ENCODE measurements at regions not wholly inside any gene's neighbourhood (a gene's known extent, or its start where the extent isn't known, plus 50 kb on each side); places are given as distances from the start of the nearest gene placed in this dataset.
A peak's percentile ranks its signal among the peaks of the same experiment; 100 is the strongest.

DNA sequence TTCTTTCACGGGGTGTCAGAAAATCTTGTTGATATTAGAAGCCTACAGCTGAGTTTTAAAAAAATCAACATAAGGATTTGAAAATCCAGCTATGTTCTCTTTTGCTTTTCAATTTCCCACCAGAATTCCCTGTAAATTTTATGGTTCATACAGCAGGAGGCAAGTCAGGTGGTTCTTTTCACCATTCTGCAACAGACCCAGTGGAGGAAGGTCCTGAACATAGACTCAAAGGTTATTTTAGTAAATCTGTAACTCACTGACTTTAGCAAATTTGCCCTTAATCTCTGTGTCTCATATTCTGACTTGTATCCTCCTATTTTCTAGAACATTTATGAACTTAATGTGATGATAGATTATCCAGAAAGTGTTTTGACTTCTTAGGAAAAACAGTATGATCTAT lies 235.4 kb upstream of the E2F7 start:
- ATAC-seq (no peak), DNase-seq (ENCODE audit: low spot score in 2 of 2) (no peak)
- Mint-ChIP-seq H3K36me3 (no peaks in the 10 kb centered on the region), H3K9me3 (peaks cover 0 to 4% of the 10 kb centered on the region in 2 donors), H3K27ac (no peak overlapping the region)

DNA sequence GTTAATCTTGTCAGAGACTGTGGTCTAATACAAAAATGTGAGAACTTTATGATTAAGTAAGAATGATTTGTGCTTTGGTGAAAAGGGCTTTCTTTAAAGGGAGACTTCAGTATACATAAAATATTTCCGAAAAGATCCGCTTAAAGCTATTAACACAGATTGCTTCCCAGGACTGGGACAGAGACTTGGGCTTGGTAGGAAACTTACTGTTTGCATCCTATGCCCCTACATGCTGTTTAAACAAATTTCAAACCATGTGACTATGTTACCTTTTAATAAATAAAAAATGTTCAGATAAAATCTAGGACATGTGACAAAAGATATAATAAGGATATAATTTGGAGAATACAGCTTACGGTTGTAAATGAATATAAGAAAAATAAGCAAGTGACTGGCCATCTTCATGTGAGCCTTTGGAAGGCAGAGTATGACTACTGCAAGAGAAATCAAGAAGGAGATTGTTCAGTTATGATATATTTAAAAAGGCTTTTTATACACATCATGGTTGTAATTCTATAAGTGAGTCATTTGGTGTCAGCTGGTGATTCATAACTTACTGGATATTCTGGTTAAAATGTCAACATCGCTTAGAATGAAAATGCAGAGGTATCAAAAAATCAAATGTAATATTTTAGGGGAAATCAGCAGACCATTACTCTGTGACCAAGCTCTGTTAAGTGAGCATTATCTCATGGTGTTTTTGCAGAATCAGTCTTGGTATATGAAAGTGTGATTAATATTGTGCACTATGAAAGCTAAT lies 234.7 kb upstream of the E2F7 start:
- peak in 1 of 2 donors; percentile 72 for ATAC-seq
- Mint-ChIP-seq H3K9me3 (peaks cover 1 to 5% of the 10 kb centered on the region in 2 donors), H3K27ac (no peak overlapping the region), H3K36me3 (no peaks in the 10 kb centered on the region)
- DNase-seq (ENCODE audit: low spot score in 2 of 2) = no peak

DNA sequence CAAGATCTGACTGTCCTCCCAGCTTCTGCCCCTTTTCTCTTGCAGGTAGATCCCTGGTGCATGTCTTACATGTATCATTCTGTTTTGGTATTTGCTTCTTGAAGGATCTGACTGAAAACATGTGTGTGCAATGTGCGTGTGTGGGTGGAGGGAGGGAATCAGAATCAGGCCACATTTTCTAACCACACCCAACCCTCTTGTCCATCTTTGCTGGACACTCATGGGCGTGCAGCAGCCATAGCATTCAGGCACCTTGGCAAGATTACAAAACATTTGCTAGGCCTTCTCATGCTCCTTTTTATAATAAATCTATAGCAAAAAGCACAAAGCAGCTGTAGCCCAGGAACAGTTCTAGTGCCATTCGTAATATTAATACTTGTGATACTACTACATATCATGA lies 233.6 kb upstream of the E2F7 start:
- Mint-ChIP-seq H3K9me3 (peaks cover 4 to 8% of the 10 kb centered on the region in 2 donors), H3K36me3 (no peaks in the 10 kb centered on the region), H3K27ac (no peak overlapping the region)
- DNase-seq (ENCODE audit: low spot score in 2 of 2) (no peak), ATAC-seq (no peak)

DNA sequence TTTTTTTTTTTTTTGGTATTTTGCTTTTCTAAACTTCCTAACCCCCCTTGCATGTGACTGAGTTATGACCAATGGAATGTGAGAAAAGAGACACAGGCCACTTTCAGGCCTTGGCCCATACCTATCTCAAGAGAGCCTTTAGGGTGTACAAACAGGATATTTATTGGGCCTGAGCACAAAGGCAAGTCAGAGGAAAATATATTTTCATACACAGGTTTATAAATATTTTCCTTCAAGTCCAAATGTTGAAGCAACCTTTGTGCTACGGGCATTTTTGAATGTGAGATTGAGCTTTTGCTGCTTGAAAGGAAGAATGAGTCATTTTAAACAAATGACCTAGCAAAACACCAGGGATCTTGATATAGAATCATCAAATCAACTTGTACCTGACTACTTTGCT lies 228.6 kb upstream of the E2F7 start:
- Mint-ChIP-seq H3K9me3 (peaks cover 5 to 9% of the 10 kb centered on the region in 2 donors), H3K36me3 (peaks cover under 1 to 1% of the 10 kb centered on the region in 2 donors), H3K27ac (no peak overlapping the region)
- DNase-seq (ENCODE audit: low spot score in 2 of 2) (no peak), ATAC-seq (no peak)

DNA sequence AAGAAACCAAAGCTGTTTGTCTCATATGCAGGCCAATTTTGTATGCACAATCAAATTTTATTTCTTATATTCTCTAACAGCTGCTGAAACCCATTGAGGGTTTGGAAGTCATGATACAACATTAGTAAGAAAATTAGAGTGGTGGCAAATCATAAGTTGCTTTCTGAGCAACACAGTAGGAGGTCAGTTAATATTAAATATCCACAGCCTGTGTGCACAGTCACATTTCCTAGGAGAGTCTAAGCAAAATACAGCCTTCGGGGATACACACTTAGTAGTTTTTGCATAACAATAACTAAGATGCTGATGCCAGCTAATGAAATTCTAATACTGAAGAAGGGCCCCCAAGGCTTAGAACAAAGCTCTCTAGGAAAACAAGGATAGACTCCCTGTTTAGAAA lies 209.6 kb upstream of the E2F7 start:
- ATAC-seq (no peak), DNase-seq (ENCODE audit: low spot score in 2 of 2) (no peak)
- no peaks in the 10 kb centered on the region for H3K36me3 Mint-ChIP-seq
- H3K27ac Mint-ChIP-seq = no peak overlapping the region
- H3K9me3 Mint-ChIP-seq = no peaks in the 10 kb centered on the region

DNA sequence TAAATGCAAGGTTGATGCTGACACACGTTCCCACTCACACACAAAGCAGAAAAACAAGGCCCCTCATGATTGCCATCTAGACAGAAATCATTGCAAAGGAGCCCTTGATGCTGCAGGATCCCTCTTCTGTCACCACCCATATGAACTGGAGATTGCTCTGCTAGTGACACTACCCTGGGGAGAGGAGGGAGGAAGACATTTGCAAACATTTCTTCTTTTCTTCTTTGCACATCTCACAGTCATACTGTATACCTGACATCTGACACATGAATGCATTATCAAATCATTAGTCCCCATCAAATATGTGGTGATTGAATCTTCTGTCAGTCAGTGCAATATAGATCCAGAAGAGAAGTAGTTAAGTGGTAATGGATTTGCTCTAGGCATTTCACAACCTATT lies 208.5 kb upstream of the E2F7 start:
- Mint-ChIP-seq H3K9me3 (no peaks in the 10 kb centered on the region), H3K27ac (no peak overlapping the region), H3K36me3 (no peaks in the 10 kb centered on the region)
- no peak for DNase-seq (ENCODE audit: low spot score in 2 of 2)
- ATAC-seq = no peak

DNA sequence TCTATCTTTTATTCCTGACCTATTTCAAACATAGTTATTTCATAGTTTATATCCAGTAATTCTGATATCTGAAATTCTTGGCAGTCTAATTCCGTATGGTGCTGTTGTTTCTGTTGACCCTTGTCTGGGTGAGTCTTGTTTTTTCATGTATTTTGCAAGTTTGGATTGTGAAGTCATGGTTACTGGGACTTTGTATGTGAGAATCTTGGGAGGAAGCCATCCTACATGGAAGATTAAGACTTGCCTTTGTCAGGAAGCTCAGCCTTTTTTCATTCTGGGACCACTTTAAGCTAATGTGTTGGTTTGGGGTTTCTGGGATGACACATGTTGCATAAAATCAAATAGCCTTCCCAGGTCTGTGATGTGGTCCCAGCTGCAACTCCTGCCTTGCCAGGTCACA lies 191.6 kb upstream of the E2F7 start:
- no peak for DNase-seq (ENCODE audit: low spot score in 2 of 2)
- peaks cover 6 to 7% of the 10 kb centered on the region in 2 donors for H3K9me3 Mint-ChIP-seq
- no peak overlapping the region for H3K27ac Mint-ChIP-seq
- ATAC-seq = no peak
- H3K36me3 Mint-ChIP-seq = no peaks in the 10 kb centered on the region

DNA sequence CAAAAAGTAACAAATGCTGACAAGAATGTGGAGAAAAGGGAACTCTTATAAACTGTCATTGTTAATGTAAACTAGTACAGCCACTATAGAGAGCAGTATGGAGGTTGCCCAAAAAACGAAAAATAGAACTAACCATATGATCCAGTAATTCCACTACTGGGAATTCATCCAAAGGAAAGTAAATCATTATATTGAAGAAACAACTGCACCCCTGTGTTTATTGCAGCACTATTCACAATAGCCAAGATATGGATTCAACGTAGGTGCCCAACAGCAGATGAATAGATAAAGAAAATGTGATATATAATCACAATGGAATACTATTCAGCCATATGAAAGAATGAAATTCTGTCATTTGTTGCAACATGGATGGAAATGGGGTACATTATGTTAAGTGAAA lies 188.0 kb upstream of the E2F7 start:
- Mint-ChIP-seq H3K36me3 (no peaks in the 10 kb centered on the region), H3K9me3 (peaks cover 3 to 4% of the 10 kb centered on the region in 2 donors), H3K27ac (no peak overlapping the region)
- DNase-seq (ENCODE audit: low spot score in 2 of 2) = no peak
- no peak for ATAC-seq

DNA sequence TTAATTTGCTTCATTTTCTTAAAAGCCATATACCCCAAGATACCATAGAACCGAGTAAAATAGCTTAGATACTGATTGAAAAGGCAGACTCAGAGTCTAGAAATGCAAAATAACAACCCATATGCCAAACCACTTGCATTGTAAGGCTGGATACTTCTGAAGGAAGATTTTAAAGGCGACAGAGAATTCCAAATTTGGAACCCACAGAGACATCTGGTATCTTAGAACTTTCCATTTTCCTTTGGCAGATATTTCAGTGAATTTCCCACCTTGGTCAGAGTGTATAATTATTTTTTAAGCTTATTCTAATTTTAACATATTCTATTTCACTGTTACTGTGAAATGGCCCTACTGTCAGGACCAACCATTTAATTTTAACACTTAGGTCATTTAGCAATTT lies 186.4 kb upstream of the E2F7 start:
- DNase-seq (ENCODE audit: low spot score in 2 of 2) = no peak
- Mint-ChIP-seq H3K9me3 (peaks cover 3 to 4% of the 10 kb centered on the region in 2 donors), H3K36me3 (no peaks in the 10 kb centered on the region), H3K27ac (no peak overlapping the region)
- ATAC-seq = no peak

DNA sequence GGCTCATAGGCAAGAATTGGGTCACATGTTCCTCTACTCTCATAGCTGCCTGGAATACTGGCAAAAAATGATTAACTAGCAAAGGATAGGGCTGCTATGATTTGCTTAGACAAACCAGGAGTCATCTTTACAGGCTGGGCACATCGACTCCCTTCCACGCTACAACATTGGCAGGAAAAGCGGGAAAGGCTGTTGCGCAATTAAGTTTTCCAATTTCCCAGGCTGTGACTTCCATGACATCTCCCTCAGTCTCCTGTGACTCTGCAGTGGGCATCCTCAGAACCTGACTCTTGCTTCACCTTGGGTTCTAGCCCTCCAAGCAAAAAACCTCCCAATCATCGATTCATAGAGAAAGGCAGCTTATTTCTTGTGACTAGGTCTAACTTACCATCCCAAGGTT lies 184.5 kb upstream of the E2F7 start:
- DNase-seq (ENCODE audit: low spot score in 2 of 2) (no peak), ATAC-seq (no peak)
- Mint-ChIP-seq H3K27ac (no peak overlapping the region), H3K9me3 (peaks cover under 1 to 3% of the 10 kb centered on the region in 2 donors), H3K36me3 (no peaks in the 10 kb centered on the region)

DNA sequence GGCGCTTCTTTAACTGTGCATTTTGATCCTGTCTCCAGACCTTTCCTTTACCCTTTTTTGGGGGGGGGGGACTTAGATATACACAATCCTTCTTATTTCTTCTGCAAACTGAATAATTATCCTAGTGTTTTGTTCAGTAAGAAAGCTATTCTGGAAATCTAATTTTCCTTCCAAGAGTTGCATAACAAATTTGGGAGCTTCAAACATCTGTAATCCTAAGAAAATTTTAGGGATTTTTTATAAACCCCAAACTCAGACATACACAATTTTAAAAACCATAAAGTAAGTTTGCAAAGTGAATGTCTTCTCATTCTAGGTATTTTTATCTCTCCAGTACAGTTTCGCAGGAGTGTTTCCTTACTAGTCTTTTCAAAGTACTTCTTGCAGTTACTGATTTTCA lies 182.7 kb upstream of the E2F7 start:
- Mint-ChIP-seq H3K27ac (no peak overlapping the region), H3K9me3 (no peaks in the 10 kb centered on the region), H3K36me3 (no peaks in the 10 kb centered on the region)
- ATAC-seq (no peak), DNase-seq (ENCODE audit: low spot score in 2 of 2) (no peak)

DNA sequence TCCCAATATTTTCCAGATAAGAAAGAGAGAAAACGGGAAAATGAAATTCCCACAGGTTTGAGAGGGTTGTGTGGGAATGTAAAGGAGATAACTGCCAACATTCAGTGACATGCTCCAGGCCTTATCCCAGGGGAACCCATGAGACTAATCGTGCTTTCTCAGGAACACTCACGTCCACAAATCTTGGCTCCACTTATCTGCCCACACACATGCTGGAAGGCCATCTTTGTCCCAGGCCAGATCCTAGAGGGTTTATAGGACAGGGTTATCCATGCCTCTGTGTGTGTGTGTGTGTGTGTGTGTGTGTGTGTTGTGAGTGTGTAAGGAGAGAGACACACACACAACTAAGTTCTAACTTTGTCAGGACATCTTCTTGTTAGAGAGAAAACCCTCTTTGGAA lies 182.2 kb upstream of the E2F7 start:
- Mint-ChIP-seq H3K27ac (no peak overlapping the region), H3K9me3 (no peaks in the 10 kb centered on the region), H3K36me3 (no peaks in the 10 kb centered on the region)
- DNase-seq (ENCODE audit: low spot score in 2 of 2) = no peak
- no peak for ATAC-seq

DNA sequence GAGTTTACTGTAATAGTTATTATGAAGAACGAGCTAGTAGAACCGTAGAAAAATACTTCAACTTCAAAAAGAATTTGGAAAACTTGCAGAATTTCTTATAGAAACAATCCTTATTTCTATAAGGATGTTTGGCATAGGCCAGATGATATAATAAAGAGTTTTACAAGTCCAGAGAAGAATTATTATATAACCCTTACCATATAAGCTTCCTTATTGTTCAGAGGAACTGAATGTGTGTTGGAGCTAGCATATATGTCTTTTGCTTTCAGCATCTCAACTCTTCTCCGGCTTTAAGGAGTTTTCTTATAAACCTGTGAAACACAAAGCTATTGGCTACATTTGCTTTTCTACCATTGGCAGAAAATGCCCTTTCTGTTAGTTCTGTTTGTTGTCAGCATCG lies 178.0 kb upstream of the E2F7 start:
- no peak overlapping the region for H3K27ac Mint-ChIP-seq
- H3K36me3 Mint-ChIP-seq = no peaks in the 10 kb centered on the region
- DNase-seq (ENCODE audit: low spot score in 2 of 2) = no peak
- ATAC-seq = no peak
- peaks cover 3 to 4% of the 10 kb centered on the region in 2 donors for H3K9me3 Mint-ChIP-seq

DNA sequence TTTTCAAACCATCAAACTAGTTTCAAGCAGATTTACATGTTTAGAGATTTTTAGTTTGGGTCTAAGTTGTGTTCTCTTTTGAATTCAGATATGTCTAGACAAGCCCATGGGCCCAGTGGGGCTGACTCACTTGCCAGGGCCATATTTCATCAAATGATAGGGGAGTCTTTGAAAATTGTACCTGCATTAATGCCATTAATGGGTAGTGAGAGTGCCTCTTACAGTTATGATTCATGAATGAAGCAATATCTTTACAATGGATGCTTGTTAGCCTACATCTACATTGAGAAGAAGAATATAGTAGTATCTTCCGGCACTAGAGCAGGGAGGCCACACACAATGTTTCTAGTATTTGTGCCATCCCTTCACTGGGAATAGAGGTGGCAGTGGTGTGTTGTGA lies 174.2 kb upstream of the E2F7 start:
- ATAC-seq = no peak
- DNase-seq (ENCODE audit: low spot score in 2 of 2) = no peak
- Mint-ChIP-seq H3K36me3 (no peaks in the 10 kb centered on the region), H3K27ac (no peak overlapping the region), H3K9me3 (peaks cover 4 to 9% of the 10 kb centered on the region in 2 donors)

DNA sequence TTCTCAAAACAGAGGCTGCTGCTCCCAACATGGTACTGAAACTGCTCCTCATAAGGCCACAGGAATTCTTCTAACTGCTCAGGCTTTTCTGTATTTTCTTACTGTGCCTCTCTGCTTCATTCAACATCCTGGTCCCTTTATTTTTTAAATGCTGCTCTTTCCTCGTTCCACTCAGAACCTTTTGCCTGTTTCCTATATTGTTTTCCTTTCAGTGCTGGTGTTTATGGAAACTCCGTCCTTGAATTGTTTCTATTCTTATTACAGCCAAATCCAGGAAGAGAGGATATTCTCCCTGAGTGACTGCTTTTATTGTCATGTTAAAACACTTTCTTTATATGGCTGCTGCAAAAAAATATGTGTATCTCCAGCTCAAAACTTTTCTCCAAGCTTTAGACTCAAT lies 173.0 kb upstream of the E2F7 start:
- no peak for ATAC-seq
- DNase-seq (ENCODE audit: low spot score in 2 of 2) = no peak
- Mint-ChIP-seq H3K36me3 (no peaks in the 10 kb centered on the region), H3K27ac (no peak overlapping the region), H3K9me3 (peaks cover 9% of the 10 kb centered on the region in 2 donors)

DNA sequence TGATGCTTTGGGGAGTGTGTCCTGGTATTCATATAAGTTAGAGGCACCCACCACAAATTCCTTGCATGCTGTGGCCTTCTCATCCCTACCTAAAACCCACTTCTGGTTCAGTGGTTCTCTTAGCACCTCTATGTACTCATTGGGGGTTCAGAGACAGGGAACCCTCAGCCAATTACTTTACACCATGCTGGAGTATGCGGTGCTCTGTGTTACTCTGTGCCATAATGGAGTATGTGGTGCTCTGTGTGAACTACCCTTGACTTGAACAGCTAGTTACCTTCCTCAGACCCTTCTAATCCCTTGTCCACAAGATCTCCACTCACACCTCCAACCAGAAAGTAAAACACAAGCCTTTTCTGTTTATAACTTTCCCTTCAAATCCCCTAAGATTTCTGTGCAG lies 172.5 kb upstream of the E2F7 start:
- H3K27ac Mint-ChIP-seq = no peak overlapping the region
- peaks cover 9 to 11% of the 10 kb centered on the region in 2 donors for H3K9me3 Mint-ChIP-seq
- no peaks in the 10 kb centered on the region for H3K36me3 Mint-ChIP-seq
- ATAC-seq = no peak
- DNase-seq (ENCODE audit: low spot score in 2 of 2) = no peak

DNA sequence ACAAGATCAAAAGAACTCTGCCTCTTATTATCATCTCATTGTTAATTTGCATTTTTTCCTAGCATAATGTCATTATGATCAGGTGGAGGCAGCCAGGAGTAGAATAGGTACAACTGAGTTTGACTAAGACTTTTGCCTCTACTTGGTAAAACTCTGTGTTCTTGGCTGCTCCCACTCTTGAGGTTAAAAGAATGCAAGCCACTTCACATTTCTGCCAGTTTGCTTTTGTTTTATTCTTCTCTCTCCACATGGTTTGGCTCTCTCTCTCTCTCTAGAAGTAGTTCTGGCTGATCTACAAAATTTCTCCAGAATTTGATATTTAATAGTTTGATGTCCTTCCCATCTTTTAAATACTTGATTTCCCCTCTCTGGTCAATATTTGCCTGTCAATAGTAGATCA lies 170.7 kb upstream of the E2F7 start:
- Mint-ChIP-seq H3K9me3 (peaks cover 9 to 11% of the 10 kb centered on the region in 2 donors), H3K27ac (no peak overlapping the region), H3K36me3 (no peaks in the 10 kb centered on the region)
- no peak for ATAC-seq
- DNase-seq (ENCODE audit: low spot score in 2 of 2) = no peak

DNA sequence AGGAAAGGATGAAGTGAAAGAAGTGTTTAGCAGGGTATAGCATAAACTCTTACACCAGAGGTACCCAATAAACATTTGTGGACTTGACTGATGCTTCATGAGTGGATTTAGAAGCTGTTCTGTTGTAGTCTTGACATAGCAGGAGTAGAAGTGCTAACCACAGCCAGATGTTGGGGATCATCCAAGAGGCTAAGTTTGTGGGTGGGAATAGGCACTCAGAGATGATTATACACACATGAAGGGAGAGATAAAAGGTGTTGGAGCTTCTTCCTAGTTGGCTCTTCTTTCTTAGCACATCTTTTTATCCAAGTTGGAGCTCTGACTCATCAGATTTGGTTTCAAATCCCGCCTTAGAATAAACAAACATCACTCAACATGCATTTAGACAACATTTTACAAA lies 166.7 kb upstream of the E2F7 start:
- Mint-ChIP-seq H3K27ac (no peak overlapping the region), H3K9me3 (peaks cover 6 to 7% of the 10 kb centered on the region in 2 donors), H3K36me3 (no peaks in the 10 kb centered on the region)
- DNase-seq (ENCODE audit: low spot score in 2 of 2) (no peak), ATAC-seq (no peak)
